ENCODE measurements at regions not wholly inside any gene's neighbourhood (a gene's known extent, or its start where the extent isn't known, plus 50 kb on each side); places are given as distances from the start of the nearest gene placed in this dataset.

- Histone ChIP-seq H3K4me1 (ENCODE audit: control insufficient read depth, insufficient read depth, low read length) (no peaks in the 10 kb centered on the region), H3K27me3 (ENCODE audit: control insufficient read depth, insufficient read depth, low read length) (no peaks in the 10 kb centered on the region), H3K36me3 (ENCODE audit: control insufficient read depth, insufficient read depth, low read length) (no peaks in the 10 kb centered on the region), H3K4me3 (ENCODE audit: low read depth in 2 of 2, low read length in 2 of 2) (no peak overlapping the region), H3K9me3 (ENCODE audit: control insufficient read depth, insufficient read depth, low read depth, low read length) (no peaks in the 10 kb centered on the region), H3K27ac (ENCODE audit: low read length) (no peak overlapping the region)
- intact Hi-C loops (cut with micrococcal nuclease; ENCODE audit: unreplicated experiment) (no loop called here), in situ Hi-C loops (cut with HindIII; ENCODE audit: low pct_unique_long_range_greater_than_20kb, low sequenced_read_pairs) (no loop called here)
- ATAC-seq (no peak), DNase-seq (ENCODE audit: low read depth, low spot score) (no peak)
- no TSS peak for BruUV-seq (replicated peaks)
- TF ChIP-seq TCF7L2 (IDR thresholded peaks at IDR 0.05; ENCODE audit: low read depth, low read length) = no peak
- TF ChIP-seq REST (IDR thresholded peaks at IDR 0.05; ENCODE audit: insufficient read depth in 1 of 2, low read depth in 2 of 2, low read length in 1 of 2) = no peak
- no peak for TF ChIP-seq SIN3A (IDR thresholded peaks at IDR 0.05; ENCODE audit: borderline replicate concordance, insufficient read depth, low read depth, low read length)
- TF ChIP-seq POLR2AphosphoS5 (IDR thresholded peaks at IDR 0.05; ENCODE audit: low read depth, low read length) = no peak
- no peak for TF ChIP-seq CTCF (IDR thresholded peaks at IDR 0.05)
- ChIA-PET POLR2A (no interaction called here), CTCF (no interaction called here)
These were observed 129.4 kb downstream of the SPANXA1 start for GRCh38 chrX:141455103-141455502.

GRCh38 chrX:141443922-141444321 is 140.6 kb downstream of the SPANXA1 start:
- H3K9me3 ChIP-seq (ENCODE audit: control insufficient read depth, insufficient read depth, low read depth, low read length) = no peaks in the 10 kb centered on the region
- TF ChIP-seq TCF7L2 (IDR thresholded peaks at IDR 0.05; ENCODE audit: low read depth, low read length) (no peak), CTCF (IDR thresholded peaks at IDR 0.05) (no peak), SIN3A (IDR thresholded peaks at IDR 0.05; ENCODE audit: borderline replicate concordance, insufficient read depth, low read depth, low read length) (no peak), REST (IDR thresholded peaks at IDR 0.05; ENCODE audit: insufficient read depth in 1 of 2, low read depth in 2 of 2, low read length in 1 of 2) (no peak), POLR2AphosphoS5 (IDR thresholded peaks at IDR 0.05; ENCODE audit: low read depth, low read length) (no peak)
- DNase-seq (ENCODE audit: low read depth, low spot score) (no peak), ATAC-seq (no peak)
- intact Hi-C loops (cut with micrococcal nuclease; ENCODE audit: unreplicated experiment) (no loop called here), in situ Hi-C loops (cut with HindIII; ENCODE audit: low pct_unique_long_range_greater_than_20kb, low sequenced_read_pairs) (no loop called here)
- H3K4me3 ChIP-seq (ENCODE audit: low read depth in 2 of 2, low read length in 2 of 2) = no peak overlapping the region
- POLR2A ChIA-PET = no interaction called here
- CTCF ChIA-PET = no interaction called here
- H3K4me1 ChIP-seq (ENCODE audit: control insufficient read depth, insufficient read depth, low read length) = no peaks in the 10 kb centered on the region
- no peaks in the 10 kb centered on the region for H3K36me3 ChIP-seq (ENCODE audit: control insufficient read depth, insufficient read depth, low read length)
- no peaks in the 10 kb centered on the region for H3K27me3 ChIP-seq (ENCODE audit: control insufficient read depth, insufficient read depth, low read length)
- no peak overlapping the region for H3K27ac ChIP-seq (ENCODE audit: low read length)
- BruUV-seq (replicated peaks) = no TSS peak

Measured in Panc1 (cell line).